GM19043 (cell line): ENCODE measurements at regions not wholly inside any gene's neighbourhood (a gene's known extent, or its start where the extent isn't known, plus 50 kb on each side); places are given as distances from the start of the nearest gene placed in this dataset.
"Not testable (repeated sequence)": the region's sequence is repeated elsewhere in the genome, so short reads cannot be mapped to it uniquely, and the experiment has no call there.

ENCODE experiments used
- ATAC-seq: cut with Tn5 transposase; IDR thresholded peaks from one replicate; pipeline ENCODE4 v1.9.1; 2021; ENCODE audit warnings: low read depth; ENCODE audit not compliant: unreplicated experiment

- no peak for ATAC-seq
Observed at GRCh38 chr9:29555502-29555901, 1982.2 kb upstream of the C9orf72 start.

GRCh38 chr9:29556317-29556716 is 1983.0 kb upstream of the C9orf72 start:
- ATAC-seq, result no peak

- ATAC-seq, result no peak
Observed at GRCh38 chr9:29556746-29557145, 1983.5 kb upstream of the C9orf72 start.

GRCh38 chr9:29564564-29564963 is 1991.3 kb upstream of the C9orf72 start:
- no peak for ATAC-seq

GRCh38 chr9:29575219-29575618 is 2001.9 kb upstream of the C9orf72 start:
- no peak for ATAC-seq

- no peak for ATAC-seq
Observed at GRCh38 chr9:29588361-29588760, 2015.1 kb upstream of the C9orf72 start.

- ATAC-seq, result no peak
Observed at GRCh38 chr9:29609282-29609681, 2036.0 kb upstream of the C9orf72 start.

- ATAC-seq, result no peak
Observed at GRCh38 chr9:29613773-29614172, 2040.5 kb upstream of the C9orf72 start.

- no peak for ATAC-seq
Observed at GRCh38 chr9:29616844-29617243, 2043.6 kb upstream of the C9orf72 start.

- no peak for ATAC-seq
Observed at GRCh38 chr9:29625292-29625731, 2052.0 kb upstream of the C9orf72 start.

- ATAC-seq, result no peak
Observed at GRCh38 chr9:29625931-29626330, 2052.7 kb upstream of the C9orf72 start.

- ATAC-seq, result not testable (repeated sequence)
Observed at GRCh38 chr9:29628856-29629255, 2055.6 kb upstream of the C9orf72 start.

- ATAC-seq, result no peak
Observed at GRCh38 chr9:29637471-29638237, 2064.4 kb upstream of the C9orf72 start.

- ATAC-seq, result no peak
Observed at GRCh38 chr9:29640507-29640906, 2067.2 kb upstream of the C9orf72 start.

GRCh38 chr9:29644514-29644913 is 2071.2 kb upstream of the C9orf72 start:
- ATAC-seq, result no peak

GRCh38 chr9:29647451-29647850 is 2074.2 kb upstream of the C9orf72 start:
- no peak for ATAC-seq

- ATAC-seq, result no peak
Observed at GRCh38 chr9:29648132-29648531, 2074.9 kb upstream of the C9orf72 start.

GRCh38 chr9:29648601-29649000 is 2075.3 kb upstream of the C9orf72 start:
- ATAC-seq, result no peak

GRCh38 chr9:29656641-29657406 is 2083.5 kb upstream of the C9orf72 start:
- no peak for ATAC-seq

- ATAC-seq, result no peak
Observed at GRCh38 chr9:29657821-29658220, 2084.5 kb upstream of the C9orf72 start.

GRCh38 chr9:29659014-29659413 is 2085.7 kb upstream of the C9orf72 start:
- no peak for ATAC-seq

GRCh38 chr9:29659736-29660135 is 2086.5 kb upstream of the C9orf72 start:
- no peak for ATAC-seq
